ENCODE measurements at regions not wholly inside any gene's neighbourhood (a gene's known extent, or its start where the extent isn't known, plus 50 kb on each side); places are given as distances from the start of the nearest gene placed in this dataset.

DNA sequence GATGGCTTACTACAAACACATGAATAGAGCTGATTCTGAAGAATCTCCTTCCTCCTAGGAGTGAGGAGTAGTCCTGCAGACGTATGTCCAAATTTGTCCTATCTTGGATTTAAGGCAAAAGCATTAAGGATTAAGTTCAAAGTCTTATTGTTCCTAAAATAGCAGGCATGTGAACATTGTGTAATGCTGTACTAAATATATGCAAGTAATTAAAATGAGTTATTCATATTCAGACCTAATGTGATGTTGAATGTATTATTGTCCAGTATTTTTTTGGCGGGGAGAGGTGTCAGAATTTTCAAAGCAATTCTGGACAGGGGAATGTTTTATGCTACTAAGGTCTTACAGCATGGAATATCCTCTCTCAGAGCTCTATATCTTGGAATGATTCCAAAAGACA lies 60.7 kb upstream of the STK38L start:
- Histone ChIP-seq H3K36me3 (ENCODE audit: low read depth) (no peaks in the 10 kb centered on the region), H3K4me3 (no peak overlapping the region), H3K9me3 (no peaks in the 10 kb centered on the region), H3K4me1 (ENCODE audit: low read depth) (peaks cover 4% of the 10 kb centered on the region)
- intact Hi-C loops (cut with DNase I, micrococcal nuclease) = no loop called here
- DNase-seq (no peak), ATAC-seq (no peak)
- TF ChIP-seq, protein P1, sequence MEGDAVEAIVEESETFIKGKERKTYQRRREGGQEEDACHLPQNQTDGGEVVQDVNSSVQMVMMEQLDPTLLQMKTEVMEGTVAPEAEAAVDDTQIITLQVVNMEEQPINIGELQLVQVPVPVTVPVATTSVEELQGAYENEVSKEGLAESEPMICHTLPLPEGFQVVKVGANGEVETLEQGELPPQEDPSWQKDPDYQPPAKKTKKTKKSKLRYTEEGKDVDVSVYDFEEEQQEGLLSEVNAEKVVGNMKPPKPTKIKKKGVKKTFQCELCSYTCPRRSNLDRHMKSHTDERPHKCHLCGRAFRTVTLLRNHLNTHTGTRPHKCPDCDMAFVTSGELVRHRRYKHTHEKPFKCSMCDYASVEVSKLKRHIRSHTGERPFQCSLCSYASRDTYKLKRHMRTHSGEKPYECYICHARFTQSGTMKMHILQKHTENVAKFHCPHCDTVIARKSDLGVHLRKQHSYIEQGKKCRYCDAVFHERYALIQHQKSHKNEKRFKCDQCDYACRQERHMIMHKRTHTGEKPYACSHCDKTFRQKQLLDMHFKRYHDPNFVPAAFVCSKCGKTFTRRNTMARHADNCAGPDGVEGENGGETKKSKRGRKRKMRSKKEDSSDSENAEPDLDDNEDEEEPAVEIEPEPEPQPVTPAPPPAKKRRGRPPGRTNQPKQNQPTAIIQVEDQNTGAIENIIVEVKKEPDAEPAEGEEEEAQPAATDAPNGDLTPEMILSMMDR (IDR thresholded peaks at IDR 0.05) = no peak

GRCh38 chr12:27185234-27186021 lies 58.7 kb upstream of the STK38L start:
- Histone ChIP-seq H3K4me3 (no peak overlapping the region), H3K4me1 (ENCODE audit: low read depth) (no peaks in the 10 kb centered on the region), H3K36me3 (ENCODE audit: low read depth) (no peaks in the 10 kb centered on the region), H3K9me3 (no peaks in the 10 kb centered on the region)
- DNase-seq (no peak), ATAC-seq (peak; percentile 21)
- intact Hi-C loops (cut with DNase I, micrococcal nuclease) = no loop called here
- TF ChIP-seq, protein P1 (IDR thresholded peaks at IDR 0.05) = no peak

- DNase-seq (no peak), ATAC-seq (no peak)
- no peaks in the 10 kb centered on the region for H3K4me1 ChIP-seq (ENCODE audit: low read depth)
- intact Hi-C loops (cut with DNase I, micrococcal nuclease) = no loop called here
- no peaks in the 10 kb centered on the region for H3K9me3 ChIP-seq
- no peak overlapping the region for H3K4me3 ChIP-seq
- TF ChIP-seq, protein P1 (IDR thresholded peaks at IDR 0.05) = no peak
- H3K36me3 ChIP-seq (ENCODE audit: low read depth) = no peaks in the 10 kb centered on the region
These were observed 57.9 kb upstream of the STK38L start for GRCh38 chr12:27186022-27186839.

DNA sequence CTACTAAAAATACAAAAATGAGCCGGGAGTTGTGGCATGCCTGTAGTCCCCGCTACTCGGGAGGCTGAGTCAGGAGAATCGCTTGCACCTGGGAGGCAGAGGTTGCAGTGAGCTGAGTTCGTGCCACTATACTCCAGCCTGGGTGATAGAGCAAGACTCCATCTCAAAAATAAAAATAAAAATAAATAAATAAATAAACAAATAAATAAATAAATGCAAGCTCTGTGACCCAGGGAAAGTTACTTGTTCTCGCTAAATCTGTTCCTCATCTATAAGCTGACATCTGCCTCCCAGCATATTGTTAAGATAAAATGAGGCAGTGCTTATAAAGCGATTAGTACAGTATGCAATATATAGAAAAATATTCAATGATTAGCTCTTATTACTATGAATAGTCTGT lies 56.4 kb upstream of the STK38L start:
- H3K4me1 ChIP-seq (ENCODE audit: low read depth) = no peaks in the 10 kb centered on the region
- no peak overlapping the region for H3K4me3 ChIP-seq
- no peaks in the 10 kb centered on the region for H3K9me3 ChIP-seq
- no peak for DNase-seq
- intact Hi-C loops (cut with DNase I, micrococcal nuclease) = no loop called here
- no peaks in the 10 kb centered on the region for H3K36me3 ChIP-seq (ENCODE audit: low read depth)
- TF ChIP-seq, protein P1 (IDR thresholded peaks at IDR 0.05) = no peak
- no peak for ATAC-seq

GRCh38 chr12:27190761-27191160 lies 53.3 kb upstream of the STK38L start:
- H3K9me3 ChIP-seq = no peaks in the 10 kb centered on the region
- intact Hi-C loops (cut with DNase I, micrococcal nuclease) = no loop called here

More at GRCh38 chr12:27190761-27191160, 53.3 kb upstream of the STK38L start:
- H3K4me1 ChIP-seq (ENCODE audit: low read depth) = no peaks in the 10 kb centered on the region
- H3K4me3 ChIP-seq = no peak overlapping the region
- TF ChIP-seq, protein P1 (IDR thresholded peaks at IDR 0.05) = no peak
- no peaks in the 10 kb centered on the region for H3K36me3 ChIP-seq (ENCODE audit: low read depth)
- DNase-seq (no peak), ATAC-seq (no peak)

All from mucosa of descending colon (tissue), 3 donors.